Right renal cortex interstitium (tissue), 3 donors: ENCODE measurements at regions not wholly inside any gene's neighbourhood (a gene's known extent, or its start where the extent isn't known, plus 50 kb on each side); places are given as distances from the start of the nearest gene placed in this dataset.
"Not testable (repeated sequence)": the region's sequence is repeated elsewhere in the genome, so short reads cannot be mapped to it uniquely, and the experiment has no call there.

Source experiments
- DNase-seq, 3 donors: peaks; one replicate each; pipeline ENCODE4 v3.0.0-alpha.2; 2013; ENCODE audit warnings: low read depth in 3 of 3, low spot score in 2 of 3

DNA sequence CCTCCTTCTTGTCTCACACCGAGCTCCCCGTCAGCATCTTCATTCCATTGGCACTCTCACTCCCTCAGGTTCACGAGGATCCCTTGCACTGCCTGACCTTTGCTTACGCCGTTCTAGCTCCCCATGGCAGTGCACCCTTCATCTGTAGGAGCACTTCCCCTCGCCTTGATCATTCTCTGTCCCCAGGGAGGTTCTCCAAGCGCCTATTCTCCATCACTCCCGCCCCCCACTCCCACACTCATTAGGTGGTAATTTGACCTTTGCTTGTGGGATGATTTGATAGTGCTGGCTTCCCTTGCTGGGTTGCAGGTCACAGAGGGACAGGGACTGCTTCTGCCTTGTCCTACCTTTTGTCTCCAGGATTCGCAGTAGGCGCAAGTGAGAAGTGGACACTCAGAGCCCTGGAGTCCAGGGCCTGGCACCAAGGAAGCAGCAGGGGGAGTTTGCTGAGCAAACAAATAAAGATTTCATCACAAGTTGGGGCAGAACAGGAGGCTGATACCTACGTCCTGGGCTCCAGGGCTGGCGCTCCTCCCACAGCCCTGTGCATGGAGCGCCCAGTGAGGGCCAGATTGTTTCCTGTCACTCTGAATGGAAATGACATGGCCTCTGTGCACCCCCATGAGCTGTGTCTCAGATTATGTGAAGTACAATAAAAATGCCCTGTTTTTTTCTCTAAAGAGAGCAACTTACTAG lies 82.0 kb upstream of the RUNX3 start:
- DNase-seq = no peak

- no peak for DNase-seq
Measured at GRCh38 chr1:25011275-25011674, 81.2 kb upstream of the RUNX3 start.

DNA sequence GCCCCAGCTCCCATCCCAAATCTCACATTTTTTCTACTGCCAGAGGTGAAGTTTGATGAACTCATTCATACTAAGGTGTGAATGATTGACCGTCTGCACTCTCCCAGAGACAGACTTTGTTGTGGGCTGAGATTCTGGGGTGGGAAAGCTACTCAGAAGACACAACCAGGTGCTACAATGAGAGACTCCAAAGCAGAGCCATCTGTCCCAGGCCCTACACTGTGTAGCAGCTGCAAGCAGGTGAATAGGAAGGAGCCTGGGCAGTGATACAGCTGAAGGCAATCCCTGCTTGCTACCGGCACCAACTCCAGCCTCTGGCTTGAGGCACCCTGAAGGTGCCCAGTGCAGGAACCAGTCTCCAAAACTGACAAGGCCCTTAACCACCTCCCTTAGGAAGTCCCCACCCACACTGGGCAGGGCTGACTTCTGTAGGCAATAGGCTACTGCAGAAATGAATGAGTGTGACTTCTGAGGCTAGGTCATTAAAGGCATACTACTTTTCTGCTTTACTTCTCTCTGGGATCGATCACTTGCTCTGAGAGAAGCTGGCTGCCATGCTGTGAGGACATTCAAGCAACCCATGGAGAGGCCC lies 79.7 kb upstream of the RUNX3 start:
- no peak for DNase-seq

GRCh38 chr1:25008192-25008485 lies 78.1 kb upstream of the RUNX3 start:
- no peak for DNase-seq

DNA sequence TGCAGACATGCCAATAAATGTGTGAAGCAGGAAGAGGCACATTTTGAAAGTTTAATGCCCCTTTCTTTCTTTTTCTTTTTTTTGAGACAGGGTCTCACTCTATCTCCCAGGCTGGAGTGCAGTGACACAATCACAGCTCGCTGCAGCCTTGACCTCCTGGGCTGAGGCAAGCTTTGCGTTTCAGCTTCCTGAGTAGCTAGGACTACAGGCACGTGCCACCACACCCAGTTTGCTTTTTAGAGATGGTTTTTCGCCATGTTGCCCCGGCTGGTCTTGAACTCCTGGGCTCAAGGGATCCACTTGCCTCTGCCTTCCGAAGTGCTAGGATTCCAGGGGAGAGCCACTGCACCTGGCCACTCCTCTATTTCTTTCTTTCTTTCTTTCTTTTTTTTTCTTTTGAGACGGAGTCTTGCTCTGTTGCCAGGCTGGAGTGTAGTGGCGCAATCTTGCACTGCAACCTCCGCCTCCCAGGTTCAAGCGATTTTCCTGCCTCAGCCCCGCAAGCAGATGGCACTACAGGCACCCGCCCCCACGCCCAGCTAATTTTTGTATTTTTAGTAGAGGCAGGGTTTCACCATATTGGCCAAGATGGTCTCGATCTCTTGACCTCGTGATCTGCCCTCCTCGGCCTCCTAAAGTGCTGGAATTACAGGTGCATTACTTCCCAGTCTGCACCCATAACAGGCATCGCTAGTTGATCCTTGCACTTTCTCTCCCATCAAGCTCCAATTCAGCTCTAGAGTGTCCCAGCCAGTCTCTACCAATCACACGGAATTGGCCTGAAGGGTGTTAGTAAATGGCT lies 77.5 kb upstream of the RUNX3 start:
- not testable (repeated sequence) for DNase-seq

- DNase-seq = peak; percentile 23 to 47 (median 41)
Measured at GRCh38 chr1:25006770-25007169, 76.7 kb upstream of the RUNX3 start.

DNA sequence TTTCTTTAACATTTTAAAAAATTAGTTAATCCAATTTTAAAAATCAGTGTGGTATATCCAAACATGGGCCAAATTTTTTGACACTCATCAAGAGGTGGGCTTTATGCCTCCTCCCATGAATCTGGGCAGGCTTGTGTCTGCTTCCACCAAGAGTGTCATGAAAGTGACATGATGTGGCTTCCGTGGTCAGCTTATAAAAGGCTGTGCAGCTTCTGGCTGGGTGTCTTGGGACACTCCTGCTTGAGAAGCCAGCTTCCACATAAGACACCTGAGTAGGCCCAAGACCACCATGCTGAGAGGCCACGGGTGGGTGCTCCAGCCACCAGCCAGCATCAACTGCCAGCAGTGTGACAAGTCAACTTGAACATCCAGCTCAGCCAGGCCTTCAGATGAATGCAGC lies 74.3 kb upstream of the RUNX3 start:
- DNase-seq = no peak

GRCh38 chr1:25003457-25004190 lies 73.5 kb upstream of the RUNX3 start:
- no peak for DNase-seq

- no peak for DNase-seq
Measured at GRCh38 chr1:25003000-25003399, 72.9 kb upstream of the RUNX3 start.

- DNase-seq = no peak
Measured at GRCh38 chr1:25001125-25001915, 71.2 kb upstream of the RUNX3 start.

DNA sequence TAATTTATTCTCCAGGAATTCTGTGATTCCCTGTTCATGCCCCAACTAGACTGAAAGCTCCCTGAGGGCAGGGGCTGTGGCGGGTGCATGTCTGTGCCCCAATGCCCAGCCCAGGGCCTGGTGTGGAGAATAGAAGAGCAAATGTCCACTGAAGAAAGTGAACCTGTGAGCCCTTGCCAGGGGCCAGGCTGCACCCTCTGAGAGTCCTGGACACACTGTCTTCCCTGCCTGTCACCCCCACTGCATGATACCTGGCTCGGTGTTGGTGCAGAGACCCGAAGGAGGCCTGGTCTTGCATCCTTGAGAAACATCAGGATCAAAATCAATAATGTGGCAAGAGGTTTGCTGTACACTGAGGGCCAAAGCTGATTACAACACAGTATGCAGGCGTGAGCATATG lies 69.8 kb upstream of the RUNX3 start:
- no peak for DNase-seq

DNA sequence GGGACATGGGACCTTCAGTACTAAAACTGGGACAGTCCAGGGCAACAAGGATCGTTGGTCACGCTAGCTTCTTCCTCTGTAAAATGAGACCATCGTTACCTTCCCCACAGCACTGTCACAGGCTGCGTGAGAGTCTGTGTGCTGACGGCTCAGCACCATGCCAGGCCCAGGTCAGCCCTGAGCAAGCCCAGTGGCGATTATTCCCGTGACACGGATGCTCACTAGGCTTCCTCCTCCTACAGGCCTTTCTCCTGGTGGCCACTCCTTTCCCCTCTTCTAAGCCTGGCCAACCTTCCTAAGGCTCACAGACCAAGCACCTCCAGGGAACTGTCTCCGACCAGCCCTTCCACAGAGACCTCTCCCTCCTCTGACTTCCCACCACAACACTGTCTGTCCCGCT lies 69.3 kb upstream of the RUNX3 start:
- no peak for DNase-seq

- DNase-seq = no peak
Measured at GRCh38 chr1:24998563-24999245, 68.6 kb upstream of the RUNX3 start.

DNA sequence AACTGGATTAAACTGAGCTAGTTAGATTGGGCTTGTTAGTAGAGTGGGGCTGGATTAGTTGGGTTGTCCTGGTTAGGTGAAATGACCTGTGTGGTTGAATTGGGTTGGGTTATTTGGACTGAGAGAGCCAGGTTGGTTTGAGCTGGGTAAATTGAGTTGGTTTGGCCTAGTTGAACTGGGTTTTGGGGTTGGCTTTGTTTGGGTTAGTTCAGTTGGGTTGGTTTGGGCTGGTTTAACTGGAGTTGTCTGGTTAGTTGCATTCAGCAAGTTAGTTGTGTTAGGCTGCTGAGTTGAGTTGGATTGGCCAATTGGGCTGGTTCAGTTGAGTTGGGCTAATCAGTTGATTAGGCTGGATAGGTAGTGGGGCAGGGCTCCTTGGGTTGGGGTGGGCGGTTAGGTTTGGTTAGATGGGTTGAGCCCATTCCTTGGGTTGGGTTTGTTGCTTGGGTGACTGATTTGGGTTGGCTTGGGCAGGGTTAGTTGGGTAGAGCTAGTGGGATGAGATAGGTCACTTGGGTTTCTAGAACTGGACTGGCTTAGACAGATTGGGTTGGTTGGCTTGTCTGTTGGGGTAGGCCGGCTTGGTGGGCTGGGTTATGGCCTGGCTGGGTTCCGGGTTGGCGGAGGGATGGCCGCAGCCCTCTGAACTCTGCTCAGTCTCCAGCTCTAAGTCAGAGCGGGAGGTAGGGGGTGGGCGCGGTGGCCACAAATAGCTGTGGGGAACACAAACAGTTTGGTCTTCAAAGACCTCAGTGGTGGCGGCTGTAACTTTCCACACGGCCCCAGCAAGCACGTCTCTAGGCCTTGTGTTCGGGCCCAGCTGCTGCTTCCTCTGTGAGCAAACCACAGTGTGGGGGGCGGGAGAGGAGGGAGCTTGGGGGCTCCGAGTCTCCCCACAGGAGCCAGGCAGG lies 67.2 kb upstream of the RUNX3 start:
- DNase-seq = no peak

- no peak for DNase-seq
Measured at GRCh38 chr1:24996456-24996855, 66.4 kb upstream of the RUNX3 start.

- no peak for DNase-seq
Measured at GRCh38 chr1:24995661-24996060, 65.6 kb upstream of the RUNX3 start.

GRCh38 chr1:24995140-24995539 lies 65.1 kb upstream of the RUNX3 start:
- DNase-seq = no peak

- no peak for DNase-seq
Measured at GRCh38 chr1:24993871-24994580, 64.0 kb upstream of the RUNX3 start.
